HG03159 (cell line): ENCODE measurements at regions not wholly inside any gene's neighbourhood (a gene's known extent, or its start where the extent isn't known, plus 50 kb on each side); places are given as distances from the start of the nearest gene placed in this dataset.
"Not testable (repeated sequence)": the region's sequence is repeated elsewhere in the genome, so short reads cannot be mapped to it uniquely, and the experiment has no call there.

Experiments
- ATAC-seq: cut with Tn5 transposase; IDR thresholded peaks from one replicate; pipeline ENCODE4 v1.9.1; 2021; ENCODE audit warnings: mild to moderate bottlenecking, moderate library complexity; ENCODE audit not compliant: unreplicated experiment

DNA sequence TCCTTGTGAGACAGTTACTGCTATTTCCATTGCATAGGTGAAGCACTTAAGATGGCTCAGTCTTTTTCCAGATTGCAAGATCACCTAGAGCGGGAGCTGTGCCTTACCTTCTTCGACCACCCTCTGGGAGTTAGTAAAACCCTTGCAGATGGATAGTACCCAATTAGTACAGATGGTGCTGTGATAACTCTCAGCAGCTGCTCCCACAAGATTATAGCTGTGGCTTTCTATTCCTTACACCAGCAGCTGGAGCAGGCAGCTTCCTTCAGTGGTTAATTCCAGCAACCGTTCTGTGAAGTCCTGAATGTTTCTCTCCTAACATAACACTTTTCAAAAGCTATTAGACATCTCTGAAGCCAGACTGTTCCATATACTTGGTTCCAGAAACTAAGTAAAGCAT lies 796.8 kb downstream of the XPNPEP1 start:
- ATAC-seq: no peak

DNA sequence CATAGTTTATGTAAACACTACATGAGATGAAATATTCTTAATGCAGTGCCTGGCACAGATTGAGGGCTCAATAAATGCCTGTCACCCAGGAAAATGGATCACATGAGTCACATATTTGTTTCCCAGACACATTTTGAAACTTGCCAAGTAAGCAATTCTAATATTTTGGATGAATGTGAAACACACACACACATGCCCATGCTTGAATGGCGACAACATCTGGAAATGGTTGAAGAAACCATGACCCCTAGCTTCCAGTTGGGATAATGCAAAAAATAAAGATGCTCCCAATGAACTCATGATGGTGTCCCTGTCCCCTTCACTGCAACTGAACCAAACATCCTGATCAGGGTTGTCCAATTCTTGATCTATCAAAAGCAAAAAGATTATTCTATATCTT lies 797.3 kb downstream of the XPNPEP1 start:
- ATAC-seq: no peak

DNA sequence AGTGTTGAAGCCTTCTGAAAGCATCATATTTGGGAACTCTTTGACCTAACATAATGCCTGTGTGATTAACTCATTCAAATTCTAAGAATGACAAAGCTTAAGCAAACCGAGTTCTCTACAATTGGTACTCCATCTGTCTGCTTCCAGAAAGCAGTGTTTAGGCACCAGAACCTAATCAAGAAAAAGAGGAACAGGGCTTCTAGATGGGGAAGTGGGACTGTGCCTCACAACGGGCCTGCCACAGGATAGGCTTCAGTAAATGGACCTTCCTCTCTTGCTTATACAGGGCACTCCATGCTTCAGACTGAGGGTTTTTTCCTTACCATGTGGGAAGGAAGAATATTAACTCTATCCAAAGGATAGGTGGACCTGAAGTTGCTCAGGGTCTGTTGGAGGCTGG lies 808.1 kb downstream of the XPNPEP1 start:
- ATAC-seq: no peak

DNA sequence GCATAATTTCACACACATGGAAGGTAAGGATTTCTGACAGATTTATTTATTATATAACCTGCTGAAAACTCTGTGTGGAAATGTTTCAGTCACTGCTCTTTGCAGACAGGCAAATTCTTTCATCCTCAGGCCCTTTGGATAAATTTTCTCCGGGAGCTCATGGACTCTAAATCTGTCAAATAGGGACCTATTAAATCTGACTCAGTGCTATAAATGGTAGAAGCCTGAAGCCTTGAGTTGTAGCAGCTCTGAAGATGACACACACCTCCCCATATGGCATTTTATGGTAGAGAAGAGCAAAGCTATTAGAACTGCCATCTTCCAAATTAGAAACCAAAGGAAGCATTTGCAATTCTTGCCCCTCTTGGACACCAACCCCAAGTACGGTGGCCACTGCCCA lies 808.7 kb downstream of the XPNPEP1 start:
- ATAC-seq: no peak

DNA sequence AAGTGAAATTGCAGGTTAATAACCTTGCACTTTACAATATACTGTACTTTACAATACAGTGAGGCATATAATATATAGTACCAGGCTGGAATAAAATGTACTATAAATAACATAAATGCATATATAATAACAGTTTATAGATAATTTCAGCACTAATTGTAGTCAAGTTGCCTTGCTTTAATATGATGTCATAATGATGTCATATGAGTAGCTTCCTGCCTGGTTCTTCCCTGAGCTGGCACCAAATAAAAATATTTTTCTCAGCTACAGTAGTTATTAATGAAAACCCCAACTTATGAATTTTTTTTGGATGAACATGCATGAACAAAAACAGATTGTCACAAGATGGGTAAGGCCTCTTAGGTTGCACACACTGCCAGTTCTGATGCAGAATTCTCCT lies 816.7 kb downstream of the XPNPEP1 start:
- ATAC-seq: no peak

DNA sequence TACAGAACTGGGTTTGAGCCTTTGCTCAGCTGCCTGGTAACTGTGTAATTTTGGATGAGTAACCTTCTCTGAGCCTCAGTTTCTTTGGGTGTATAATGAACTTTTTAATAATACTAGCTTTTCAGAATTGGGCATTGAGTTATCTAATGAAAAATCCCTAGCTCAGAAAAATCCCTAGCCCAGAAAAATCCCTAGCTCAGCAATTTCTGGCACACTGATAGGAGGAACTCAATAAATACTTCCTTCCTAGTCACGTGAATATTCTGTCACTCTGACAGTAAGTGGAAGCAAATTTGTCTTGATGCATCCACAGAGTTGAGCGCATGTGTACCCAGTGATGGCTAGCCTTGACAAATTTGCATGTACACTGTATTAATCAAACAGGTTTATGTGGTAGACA lies 817.6 kb downstream of the XPNPEP1 start:
- ATAC-seq: no peak

DNA sequence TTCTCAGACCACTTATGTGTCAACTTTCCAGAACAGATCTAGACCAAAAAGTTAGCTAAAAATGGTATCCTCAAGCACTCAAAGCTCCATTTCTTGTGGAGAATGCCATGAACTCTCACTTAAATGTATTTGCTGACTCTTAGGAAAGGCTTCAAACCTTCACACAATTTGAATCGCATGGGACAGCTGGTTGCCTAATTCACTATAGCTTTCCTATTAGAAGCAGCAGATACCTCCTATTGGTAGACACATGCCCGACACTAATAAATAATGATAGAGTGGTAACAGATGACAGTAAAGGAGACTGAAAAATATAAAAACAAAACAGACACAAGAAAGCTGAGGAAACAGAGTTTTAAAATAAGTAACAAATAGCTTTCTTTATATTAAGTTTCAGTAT lies 818.5 kb downstream of the XPNPEP1 start:
- no peak for ATAC-seq

DNA sequence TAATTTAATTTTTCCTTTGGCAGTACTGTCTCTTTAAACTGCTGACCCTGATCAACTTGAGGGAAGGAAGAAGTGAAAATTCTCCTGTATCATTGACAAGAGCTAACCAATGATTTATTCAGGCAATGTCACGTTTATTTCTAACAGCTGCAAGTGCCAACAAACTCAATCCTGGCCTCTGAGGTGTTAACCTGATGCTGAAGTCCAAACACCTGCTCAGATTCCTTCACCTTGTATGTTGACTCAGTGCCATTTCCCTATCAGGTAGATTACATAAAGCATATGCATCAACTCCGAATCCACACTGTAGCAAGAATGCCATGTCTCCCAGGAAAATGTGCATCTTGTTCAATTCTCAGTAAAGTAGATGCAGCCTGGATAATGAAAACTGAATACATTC lies 820.0 kb downstream of the XPNPEP1 start:
- ATAC-seq: no peak

DNA sequence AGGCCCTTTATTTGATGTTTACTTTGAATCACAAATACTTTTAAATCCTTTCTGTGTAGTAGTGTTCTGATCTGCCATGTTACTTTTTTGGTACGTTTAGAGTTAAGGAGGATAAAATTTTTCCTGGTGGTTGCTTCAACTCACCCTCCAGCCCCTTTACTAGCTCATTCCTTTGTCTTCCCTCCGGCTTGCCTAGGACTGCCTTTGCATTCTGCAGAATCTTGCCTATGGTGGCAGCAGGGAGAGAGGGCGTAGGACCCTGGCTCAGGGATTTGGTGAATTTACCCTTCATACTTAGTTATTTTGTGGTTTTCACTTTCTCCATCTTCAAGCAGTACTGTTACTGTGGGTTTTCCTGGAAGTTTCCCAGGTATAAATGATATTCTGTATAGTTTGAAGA lies 833.5 kb downstream of the XPNPEP1 start:
- no peak for ATAC-seq

DNA sequence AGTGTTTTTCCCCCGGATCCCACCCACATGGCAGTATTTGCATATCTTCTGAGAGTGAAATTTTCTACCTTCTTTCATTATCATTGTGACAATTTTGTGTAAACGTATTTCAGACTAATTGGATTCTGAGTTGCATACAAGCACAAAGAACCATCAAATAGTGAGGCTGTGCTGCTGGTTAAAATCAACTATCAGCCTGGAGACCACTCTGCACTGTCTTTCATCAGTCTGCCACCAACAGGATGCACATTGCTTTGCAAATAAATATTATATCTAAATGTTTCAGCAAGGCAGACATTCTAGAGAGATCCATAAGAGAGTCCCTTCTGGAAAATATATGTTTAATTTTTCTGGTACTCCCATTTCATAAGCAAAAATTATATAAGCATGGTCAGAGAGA lies 851.8 kb downstream of the XPNPEP1 start:
- no peak for ATAC-seq

DNA sequence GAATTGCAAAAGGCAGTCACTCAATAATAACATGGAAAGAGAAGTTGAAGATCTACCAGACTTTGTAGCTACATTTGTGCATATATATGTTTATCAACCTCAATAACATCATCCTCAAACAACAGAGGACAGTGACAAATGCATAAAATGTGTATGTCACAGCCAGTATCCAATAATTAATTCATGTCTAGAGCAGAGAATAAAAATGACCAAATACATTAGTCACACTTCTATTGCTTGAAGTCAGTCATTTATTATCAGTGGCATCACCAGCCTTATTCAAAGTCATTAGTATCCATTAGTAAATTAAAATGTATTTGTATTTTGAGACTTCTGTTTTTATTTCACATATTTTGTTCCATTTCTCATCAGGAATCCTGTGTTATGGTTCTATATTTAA lies 852.8 kb downstream of the XPNPEP1 start:
- no peak for ATAC-seq

DNA sequence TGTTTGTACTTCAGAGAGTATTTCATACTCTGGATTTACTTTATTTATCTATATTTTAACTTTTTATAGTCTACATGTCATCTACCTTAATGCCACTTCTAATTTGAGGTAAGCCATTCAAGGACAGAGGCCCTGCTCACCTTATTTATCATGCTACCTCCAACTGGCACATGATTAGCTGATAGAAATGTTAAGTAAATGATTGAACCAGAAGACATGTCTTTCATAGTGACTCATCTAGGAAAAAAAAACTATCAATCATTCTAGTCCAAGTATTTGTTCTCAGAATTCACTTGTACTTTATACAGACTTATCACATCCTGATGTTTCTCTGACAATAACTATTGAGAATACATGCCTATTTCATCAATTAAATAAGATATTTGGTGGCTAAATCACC lies 856.3 kb downstream of the XPNPEP1 start:
- no peak for ATAC-seq

DNA sequence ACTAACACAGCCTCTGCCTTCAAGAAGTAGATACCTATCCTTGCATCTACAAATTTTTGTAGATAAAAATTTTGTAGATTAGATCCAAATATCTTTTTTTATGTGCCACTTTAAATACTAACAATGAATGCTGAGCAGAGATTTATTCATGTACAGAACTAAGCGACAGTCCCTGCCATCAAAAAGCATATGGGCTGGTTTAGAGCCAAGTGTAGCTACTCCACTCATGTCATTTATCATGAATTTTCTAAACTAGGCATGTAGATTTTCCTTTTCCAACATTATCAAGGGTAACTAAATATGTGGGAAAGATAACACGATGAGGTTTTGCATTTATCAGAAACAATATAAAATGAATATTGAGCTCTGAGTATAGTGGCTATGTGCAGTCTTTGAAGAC lies 857.5 kb downstream of the XPNPEP1 start:
- ATAC-seq: no peak

DNA sequence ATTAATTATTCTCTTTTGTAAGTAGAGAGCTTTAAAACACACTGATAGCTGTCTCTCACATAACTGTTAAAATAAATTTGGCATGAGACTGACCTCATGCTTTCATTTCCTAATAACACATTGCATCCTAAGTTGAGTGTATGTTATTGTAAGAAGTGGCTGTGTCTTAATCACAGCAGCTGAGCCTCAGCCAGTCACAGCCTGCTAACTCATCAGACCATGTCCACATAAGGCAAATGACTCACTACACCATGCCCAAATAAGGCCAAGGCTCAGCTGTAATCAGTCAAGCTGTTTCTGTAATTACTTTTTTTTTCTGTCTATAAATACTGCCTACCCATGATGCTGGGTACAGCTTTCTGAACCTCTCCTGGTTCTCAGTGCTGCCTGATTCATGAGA lies 860.9 kb downstream of the XPNPEP1 start:
- peak; percentile 78 for ATAC-seq

DNA sequence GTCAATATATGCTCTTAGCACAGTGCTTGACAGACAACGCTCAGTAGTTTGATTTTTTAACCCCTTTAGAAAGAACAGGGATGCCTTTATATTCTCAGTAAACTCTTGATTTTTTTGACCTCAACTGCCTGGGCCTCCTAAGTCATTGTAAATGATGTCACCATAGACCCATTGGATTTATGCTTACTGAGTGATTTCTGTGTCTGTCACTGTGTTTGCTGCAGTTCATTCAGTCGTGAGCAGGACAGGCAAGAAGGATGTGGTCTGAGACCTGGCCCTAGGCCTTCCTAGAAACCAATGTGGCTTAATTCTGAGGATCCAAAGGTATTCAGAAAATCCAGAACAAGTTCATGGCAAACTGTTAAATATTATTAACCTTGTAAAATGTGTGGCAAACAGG lies 868.1 kb downstream of the XPNPEP1 start:
- ATAC-seq: no peak

DNA sequence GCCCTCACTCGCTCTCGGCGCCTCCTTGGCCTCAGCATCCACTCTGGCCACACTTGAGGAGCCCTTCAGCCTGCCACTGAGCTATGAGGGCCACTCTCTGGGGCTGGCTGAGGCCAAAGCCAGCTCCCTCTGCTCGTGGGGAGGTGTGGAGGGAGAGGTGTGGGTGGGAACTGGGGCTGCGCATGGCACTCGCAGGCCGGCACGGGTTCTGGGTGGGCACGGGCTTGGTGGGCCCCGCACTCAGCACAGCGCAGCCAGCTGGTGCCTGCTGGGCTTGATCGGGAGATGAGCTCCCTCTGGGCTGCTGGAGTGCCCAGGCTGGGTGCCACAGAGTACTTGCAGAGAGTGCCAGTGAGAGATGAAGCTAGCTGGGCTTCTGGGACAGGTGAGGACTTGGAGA lies 875.5 kb downstream of the XPNPEP1 start:
- ATAC-seq: no peak

DNA sequence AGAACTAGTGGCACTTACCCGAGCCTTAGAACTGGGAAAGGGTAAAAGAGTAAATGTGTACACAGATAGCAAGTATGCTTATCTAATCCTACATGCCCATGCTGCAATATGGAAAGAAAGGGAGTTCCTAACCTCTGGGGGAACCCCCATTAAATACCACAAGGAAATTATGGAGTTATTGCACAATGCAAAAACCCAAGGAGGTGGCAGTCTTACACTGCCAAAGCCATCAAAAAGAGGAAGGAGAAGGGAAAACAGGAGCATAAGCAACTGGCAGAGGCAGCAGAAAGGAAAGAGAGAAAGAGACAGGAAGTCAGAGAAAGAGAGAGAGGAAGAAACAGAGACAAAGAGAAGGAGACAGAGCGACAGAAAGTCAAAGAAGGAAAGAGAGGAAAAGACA lies 876.9 kb downstream of the XPNPEP1 start:
- ATAC-seq: not testable (repeated sequence)

DNA sequence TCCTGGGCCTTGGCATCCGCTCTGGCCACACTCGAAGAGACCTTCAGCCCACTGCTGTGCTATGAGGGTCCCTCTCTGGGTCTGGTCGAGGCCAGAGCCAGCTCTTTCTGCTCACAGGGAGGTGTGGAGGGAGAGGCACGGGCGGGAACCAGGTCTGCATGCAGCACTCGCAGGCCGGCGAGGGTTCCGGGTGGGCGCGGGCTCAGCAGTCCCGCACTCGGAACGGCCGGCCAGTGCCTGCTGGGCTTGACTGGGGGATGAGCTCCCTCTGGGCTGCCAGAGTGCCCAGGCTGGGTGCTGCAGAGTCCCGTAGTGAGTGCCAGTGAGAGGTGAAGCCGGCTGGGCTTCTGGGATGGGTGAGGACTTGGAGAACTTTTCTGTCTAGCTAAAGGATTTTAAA lies 882.7 kb downstream of the XPNPEP1 start:
- no peak for ATAC-seq

DNA sequence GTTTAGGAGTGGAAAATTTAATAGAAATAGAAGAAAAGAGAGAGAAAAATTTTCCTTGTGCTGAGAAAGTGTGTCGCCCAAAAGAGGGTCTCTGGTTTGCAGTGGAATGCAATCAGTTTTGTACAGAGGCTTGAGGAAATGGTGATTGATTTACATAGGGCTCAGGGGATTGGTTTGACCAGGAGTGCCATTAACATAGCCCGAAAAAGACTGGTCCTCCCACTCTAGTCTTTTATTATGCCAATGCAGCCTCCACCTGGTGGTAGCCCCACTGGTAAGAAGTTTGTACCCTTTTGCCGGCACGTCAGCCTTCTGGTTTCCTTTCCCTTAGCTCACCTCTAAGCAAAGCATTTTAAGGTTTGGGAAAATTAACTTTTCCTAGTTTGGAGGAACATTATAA lies 885.3 kb downstream of the XPNPEP1 start:
- ATAC-seq: no peak

DNA sequence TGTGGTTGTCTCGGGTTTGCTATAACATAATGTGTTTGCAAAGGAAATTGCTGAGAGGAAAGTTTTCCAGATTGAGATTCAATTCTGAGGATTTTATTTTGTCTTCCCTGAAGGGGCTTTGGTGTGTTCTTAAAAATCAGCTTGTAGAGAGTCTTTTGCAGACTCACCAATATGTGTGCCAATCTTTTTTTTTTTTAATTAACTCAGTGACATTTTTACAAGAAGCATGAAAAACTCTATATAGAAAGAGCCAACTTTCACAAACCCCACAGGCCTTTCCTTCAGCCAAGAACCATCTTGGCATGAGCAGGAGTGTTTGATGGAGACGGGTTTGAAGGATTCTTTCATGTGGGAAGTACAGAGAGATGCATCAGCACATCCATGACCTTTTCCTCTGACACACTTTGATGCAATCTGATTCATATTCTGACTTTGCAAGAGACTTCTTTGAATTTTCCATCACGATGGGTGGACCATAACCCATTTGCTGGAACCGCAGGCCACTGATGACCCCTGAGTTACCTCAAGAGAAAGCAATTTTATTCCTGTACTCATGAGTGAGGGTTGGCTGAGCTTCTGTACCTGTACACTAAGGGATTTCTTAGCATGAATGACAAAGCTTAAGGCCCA lies 892.6 kb downstream of the XPNPEP1 start:
- ATAC-seq: no peak

DNA sequence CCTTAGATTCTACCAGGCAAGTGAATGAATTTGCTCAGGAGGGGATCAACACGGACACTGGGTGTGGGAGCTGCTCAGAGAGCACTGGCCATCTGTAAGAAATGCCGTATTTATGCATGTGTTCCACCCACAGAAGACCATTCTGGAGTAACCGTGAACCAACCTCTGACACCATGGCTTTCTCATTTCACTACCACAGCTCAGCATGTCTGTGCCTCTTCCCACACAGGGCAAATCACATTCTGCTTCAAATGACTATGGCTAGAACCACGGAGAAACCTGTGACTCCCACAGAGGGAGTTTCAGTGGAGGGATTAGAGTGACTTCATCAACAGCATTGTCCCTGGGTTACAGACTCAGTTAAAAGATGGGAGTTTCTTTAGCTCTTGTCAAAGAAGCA lies 893.4 kb downstream of the XPNPEP1 start:
- ATAC-seq: no peak

DNA sequence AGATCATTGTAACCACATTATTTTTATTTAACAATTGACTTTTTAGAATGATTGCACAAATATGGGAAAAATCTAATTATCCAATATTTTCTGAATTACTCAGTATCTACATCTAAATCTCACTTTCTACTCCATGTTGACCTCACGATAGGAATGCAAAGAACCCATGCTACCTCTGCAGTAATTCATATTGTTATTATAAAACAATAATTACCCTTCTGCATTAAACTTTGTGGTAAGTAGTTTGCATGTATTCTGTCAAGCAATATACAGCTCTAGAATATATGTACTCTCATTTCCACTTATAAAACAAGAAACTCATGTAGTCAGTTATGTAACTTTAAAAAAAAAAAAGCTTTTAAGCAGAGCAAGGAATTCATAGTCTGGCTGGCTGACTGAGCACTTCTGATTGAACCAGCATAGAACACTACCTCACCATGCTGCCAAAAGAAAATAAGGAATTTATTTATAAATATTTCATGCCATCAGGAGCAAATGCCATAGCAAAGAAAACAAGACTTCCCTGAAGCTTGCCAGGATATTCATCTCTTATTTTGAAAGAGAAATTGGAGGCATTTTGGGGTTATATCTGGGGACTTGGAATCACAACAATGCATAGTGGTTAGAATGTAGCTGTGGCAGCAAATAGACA lies 895.7 kb downstream of the XPNPEP1 start:
- ATAC-seq: no peak

DNA sequence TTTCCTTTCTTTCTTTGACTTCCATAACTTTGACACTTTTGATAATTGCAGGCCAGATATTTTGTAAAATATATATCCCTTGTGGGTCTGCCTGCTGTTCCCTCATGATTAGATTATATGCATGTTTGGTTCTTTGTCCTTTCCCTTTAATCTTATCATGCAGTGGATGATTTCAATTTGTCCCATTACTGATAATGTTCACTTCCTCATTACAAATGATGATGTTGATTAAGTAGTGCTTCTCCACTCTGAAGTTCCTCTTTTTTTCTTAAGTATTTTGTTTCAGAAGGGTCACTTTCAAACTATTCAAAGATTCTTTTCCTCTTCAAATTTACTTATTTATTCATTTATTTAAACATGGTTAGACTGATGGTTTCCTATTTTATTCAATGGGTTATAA lies 898.1 kb downstream of the XPNPEP1 start:
- ATAC-seq: no peak
